WTC11 (cell line): ENCODE measurements at regions not wholly inside any gene's neighbourhood (a gene's known extent, or its start where the extent isn't known, plus 50 kb on each side); places are given as distances from the start of the nearest gene placed in this dataset.

Experiments used
- CBFB ChIP-seq: sonication (generic); formaldehyde crosslinking; IDR thresholded peaks from 2 replicates; pipeline ENCODE4 v1.8.1; 2022; ENCODE audit warnings: mild to moderate bottlenecking, low read depth, missing genetic modification reagents
- CREB1 ChIP-seq: sonication (generic); formaldehyde crosslinking; IDR thresholded peaks from 2 replicates; pipeline ENCODE4 v1.8.0; 2023; ENCODE audit warnings: mild to moderate bottlenecking, missing genetic modification reagents
- CREM ChIP-seq: sonication (generic); formaldehyde crosslinking; IDR thresholded peaks from 2 replicates; pipeline ENCODE4 v1.8.1; 2022; ENCODE audit warnings: mild to moderate bottlenecking, missing genetic modification reagents, moderate library complexity
- ELF4 ChIP-seq: sonication (generic); formaldehyde crosslinking; IDR thresholded peaks from 2 replicates; pipeline ENCODE4 v1.8.1; 2022; ENCODE audit warnings: low read depth, mild to moderate bottlenecking, moderate library complexity, missing genetic modification reagents
- FOXJ3 ChIP-seq: sonication (generic); formaldehyde crosslinking; IDR thresholded peaks from 2 replicates; pipeline ENCODE4 v1.9.0; 2021; ENCODE audit warnings: missing genetic modification reagents, mild to moderate bottlenecking, borderline replicate concordance
- FOXK1 ChIP-seq: sonication (generic); formaldehyde crosslinking; IDR thresholded peaks from 2 replicates; pipeline ENCODE4 v1.8.0; 2022; ENCODE audit warnings: mild to moderate bottlenecking, moderate library complexity, missing genetic modification reagents
- JAZF1 ChIP-seq: fragments of 250-450 bp; sonication (Bioruptor Pico); IDR thresholded peaks from 2 replicates; pipeline ENCODE4 v1.9.0; 2021; ENCODE audit warnings: moderate library complexity, mild to moderate bottlenecking, inconsistent platforms
- SP1 ChIP-seq: sonication (generic); formaldehyde crosslinking; conservative IDR thresholded peaks from 2 replicates; pipeline ENCODE4 v1.8.1; 2022; ENCODE audit warnings: missing genetic modification reagents
- ZNF423 ChIP-seq: fragments of 250-450 bp; sonication (Bioruptor Pico); IDR thresholded peaks from 2 replicates; pipeline ENCODE4 v2.1.2; 2022; ENCODE audit warnings: mild to moderate bottlenecking, moderate library complexity
- ZNF671 ChIP-seq: fragments of 250-450 bp; sonication (Bioruptor Pico); IDR thresholded peaks from 2 replicates; pipeline ENCODE4 v1.8.0; 2021; ENCODE audit warnings: mild to moderate bottlenecking
- TF ChIP-seq, protein P1 (sequence below): fragments of 200-600 bp; IDR thresholded peaks from 2 replicates; pipeline ENCODE4 v1.8.0; 2022; ENCODE audit warnings: antibody characterized with exemption
- TF ChIP-seq, protein P2 (sequence below): sonication (generic); formaldehyde crosslinking; IDR thresholded peaks from 2 replicates; pipeline ENCODE4 v1.8.1; 2022; ENCODE audit warnings: missing genetic modification reagents, borderline replicate concordance

- TF ChIP-seq ZNF423 (CRISPR knock-in tag) = no peak
- TF ChIP-seq, protein P1, sequence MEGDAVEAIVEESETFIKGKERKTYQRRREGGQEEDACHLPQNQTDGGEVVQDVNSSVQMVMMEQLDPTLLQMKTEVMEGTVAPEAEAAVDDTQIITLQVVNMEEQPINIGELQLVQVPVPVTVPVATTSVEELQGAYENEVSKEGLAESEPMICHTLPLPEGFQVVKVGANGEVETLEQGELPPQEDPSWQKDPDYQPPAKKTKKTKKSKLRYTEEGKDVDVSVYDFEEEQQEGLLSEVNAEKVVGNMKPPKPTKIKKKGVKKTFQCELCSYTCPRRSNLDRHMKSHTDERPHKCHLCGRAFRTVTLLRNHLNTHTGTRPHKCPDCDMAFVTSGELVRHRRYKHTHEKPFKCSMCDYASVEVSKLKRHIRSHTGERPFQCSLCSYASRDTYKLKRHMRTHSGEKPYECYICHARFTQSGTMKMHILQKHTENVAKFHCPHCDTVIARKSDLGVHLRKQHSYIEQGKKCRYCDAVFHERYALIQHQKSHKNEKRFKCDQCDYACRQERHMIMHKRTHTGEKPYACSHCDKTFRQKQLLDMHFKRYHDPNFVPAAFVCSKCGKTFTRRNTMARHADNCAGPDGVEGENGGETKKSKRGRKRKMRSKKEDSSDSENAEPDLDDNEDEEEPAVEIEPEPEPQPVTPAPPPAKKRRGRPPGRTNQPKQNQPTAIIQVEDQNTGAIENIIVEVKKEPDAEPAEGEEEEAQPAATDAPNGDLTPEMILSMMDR = no peak
- no peak for TF ChIP-seq FOXJ3
- no peak for TF ChIP-seq ZNF671
- TF ChIP-seq, protein P2, sequence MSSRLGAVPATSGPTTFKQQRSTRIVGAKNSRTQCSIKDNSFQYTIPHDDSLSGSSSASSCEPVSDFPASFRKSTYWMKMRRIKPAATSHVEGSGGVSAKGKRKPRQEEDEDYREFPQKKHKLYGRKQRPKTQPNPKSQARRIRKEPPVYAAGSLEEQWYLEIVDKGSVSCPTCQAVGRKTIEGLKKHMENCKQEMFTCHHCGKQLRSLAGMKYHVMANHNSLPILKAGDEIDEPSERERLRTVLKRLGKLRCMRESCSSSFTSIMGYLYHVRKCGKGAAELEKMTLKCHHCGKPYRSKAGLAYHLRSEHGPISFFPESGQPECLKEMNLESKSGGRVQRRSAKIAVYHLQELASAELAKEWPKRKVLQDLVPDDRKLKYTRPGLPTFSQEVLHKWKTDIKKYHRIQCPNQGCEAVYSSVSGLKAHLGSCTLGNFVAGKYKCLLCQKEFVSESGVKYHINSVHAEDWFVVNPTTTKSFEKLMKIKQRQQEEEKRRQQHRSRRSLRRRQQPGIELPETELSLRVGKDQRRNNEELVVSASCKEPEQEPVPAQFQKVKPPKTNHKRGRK (CRISPR knock-in tag) = no peak
- no peak for TF ChIP-seq JAZF1
- TF ChIP-seq SP1 (CRISPR knock-in tag) = no peak
- TF ChIP-seq FOXK1 (CRISPR knock-in tag) = no peak
- no peak for TF ChIP-seq CREM (CRISPR knock-in tag)
- no peak for TF ChIP-seq ELF4 (CRISPR knock-in tag)
- no peak for TF ChIP-seq CREB1 (CRISPR knock-in tag)
- no peak for TF ChIP-seq CBFB (CRISPR knock-in tag)
These were observed 108.3 kb downstream of the TNFAIP3 start for GRCh38 chr6:137975188-137975940.
